ENCODE measurements at regions not wholly inside any gene's neighbourhood (a gene's known extent, or its start where the extent isn't known, plus 50 kb on each side); places are given as distances from the start of the nearest gene placed in this dataset.
"Not testable (repeated sequence)": the region's sequence is repeated elsewhere in the genome, so short reads cannot be mapped to it uniquely, and the experiment has no call there.

GRCh38 chr5:44943647-44944046, 134.9 kb downstream of the MRPS30 start:
- DNase-seq: no peak

- no peak for DNase-seq
Measured at GRCh38 chr5:44945743-44946142, 137.0 kb downstream of the MRPS30 start.

GRCh38 chr5:44949687-44950086, 140.9 kb downstream of the MRPS30 start:
- no peak for DNase-seq

- no peak for DNase-seq
Measured at GRCh38 chr5:44951371-44951770, 142.6 kb downstream of the MRPS30 start.

GRCh38 chr5:44952376-44952775, 143.6 kb downstream of the MRPS30 start:
- no peak for DNase-seq

- no peak for DNase-seq
Measured at GRCh38 chr5:44953078-44953477, 144.3 kb downstream of the MRPS30 start.

- DNase-seq: not testable (repeated sequence)
Measured at GRCh38 chr5:44958943-44959454, 150.3 kb downstream of the MRPS30 start.

- no peak for DNase-seq
Measured at GRCh38 chr5:44969825-44970224, 161.1 kb downstream of the MRPS30 start.

GRCh38 chr5:44970963-44971362, 162.2 kb downstream of the MRPS30 start:
- not testable (repeated sequence) for DNase-seq

- DNase-seq: no peak
Measured at GRCh38 chr5:44974813-44975212, 166.1 kb downstream of the MRPS30 start.

GRCh38 chr5:44981708-44982107, 173.0 kb downstream of the MRPS30 start:
- no peak for DNase-seq

GRCh38 chr5:44983006-44983405, 174.3 kb downstream of the MRPS30 start:
- no peak for DNase-seq

GRCh38 chr5:44987026-44987425, 178.3 kb downstream of the MRPS30 start:
- no peak for DNase-seq

GRCh38 chr5:44991693-44992092, 182.9 kb downstream of the MRPS30 start:
- DNase-seq: no peak

GRCh38 chr5:44993286-44993685, 184.5 kb downstream of the MRPS30 start:
- DNase-seq: no peak

GRCh38 chr5:44997506-44997905, 188.8 kb downstream of the MRPS30 start:
- DNase-seq: no peak

GRCh38 chr5:45007102-45007501, 198.4 kb downstream of the MRPS30 start:
- DNase-seq: not testable (repeated sequence)

GRCh38 chr5:45017568-45017967, 208.8 kb downstream of the MRPS30 start:
- no peak for DNase-seq

- DNase-seq: no peak
Measured at GRCh38 chr5:45029553-45029952, 220.8 kb downstream of the MRPS30 start.

- DNase-seq: no peak
Measured at GRCh38 chr5:45035991-45036390, 227.2 kb downstream of the MRPS30 start.

- no peak for DNase-seq
Measured at GRCh38 chr5:45037927-45038326, 229.2 kb downstream of the MRPS30 start.

- no peak for DNase-seq
Measured at GRCh38 chr5:45038366-45038987, 229.7 kb downstream of the MRPS30 start.

- DNase-seq: no peak
Measured at GRCh38 chr5:45042283-45042682, 233.5 kb downstream of the MRPS30 start.

GRCh38 chr5:45057564-45057963, 248.8 kb downstream of the MRPS30 start:
- no peak for DNase-seq

GRCh38 chr5:45060724-45061123, 252.0 kb downstream of the MRPS30 start:
- DNase-seq: no peak
